HG02885 (cell line): ENCODE measurements at regions not wholly inside any gene's neighbourhood (a gene's known extent, or its start where the extent isn't known, plus 50 kb on each side); places are given as distances from the start of the nearest gene placed in this dataset.
"Not testable (repeated sequence)": the region's sequence is repeated elsewhere in the genome, so short reads cannot be mapped to it uniquely, and the experiment has no call there.

Source experiments
- ATAC-seq: cut with Tn5 transposase; IDR thresholded peaks from one replicate; pipeline ENCODE4 v1.9.1; 2021; ENCODE audit warnings: mild to moderate bottlenecking; ENCODE audit not compliant: unreplicated experiment, poor library complexity

- no peak for ATAC-seq
Measured at GRCh38 chr15:95035106-95035505, 803.7 kb downstream of the MCTP2 start.

GRCh38 chr15:95041297-95041696, 809.9 kb downstream of the MCTP2 start:
- ATAC-seq = no peak

GRCh38 chr15:95043236-95043932, 812.0 kb downstream of the MCTP2 start:
- not testable (repeated sequence) for ATAC-seq

- ATAC-seq = no peak
Measured at GRCh38 chr15:95043933-95044313, 812.6 kb downstream of the MCTP2 start.

GRCh38 chr15:95044745-95045417, 813.5 kb downstream of the MCTP2 start:
- no peak for ATAC-seq

GRCh38 chr15:95051861-95052260, 820.5 kb downstream of the MCTP2 start:
- ATAC-seq = no peak

- no peak for ATAC-seq
Measured at GRCh38 chr15:95059346-95059905, 828.1 kb downstream of the MCTP2 start.

GRCh38 chr15:95068701-95069521, 837.5 kb downstream of the MCTP2 start:
- ATAC-seq = no peak

GRCh38 chr15:95075792-95076677, 844.7 kb downstream of the MCTP2 start:
- no peak for ATAC-seq

GRCh38 chr15:95076678-95076990, 845.3 kb downstream of the MCTP2 start:
- ATAC-seq = no peak

- ATAC-seq = no peak
Measured at GRCh38 chr15:95078003-95078402, 846.6 kb downstream of the MCTP2 start.

- ATAC-seq = not testable (repeated sequence)
Measured at GRCh38 chr15:95080228-95080627, 848.9 kb downstream of the MCTP2 start.

- ATAC-seq = no peak
Measured at GRCh38 chr15:95085056-95085455, 853.7 kb downstream of the MCTP2 start.

- no peak for ATAC-seq
Measured at GRCh38 chr15:95086531-95087252, 855.3 kb downstream of the MCTP2 start.

GRCh38 chr15:95087253-95087609, 855.9 kb downstream of the MCTP2 start:
- ATAC-seq = no peak

GRCh38 chr15:95091444-95091843, 860.1 kb downstream of the MCTP2 start:
- ATAC-seq = no peak

- ATAC-seq = no peak
Measured at GRCh38 chr15:95095250-95095649, 863.9 kb downstream of the MCTP2 start.

- ATAC-seq = no peak
Measured at GRCh38 chr15:95096651-95097050, 865.3 kb downstream of the MCTP2 start.

- ATAC-seq = no peak
Measured at GRCh38 chr15:95097361-95097760, 866.0 kb downstream of the MCTP2 start.

GRCh38 chr15:95105229-95105628, 873.9 kb downstream of the MCTP2 start:
- ATAC-seq = no peak
